WTC11 (cell line): ENCODE measurements at regions not wholly inside any gene's neighbourhood (a gene's known extent, or its start where the extent isn't known, plus 50 kb on each side); places are given as distances from the start of the nearest gene placed in this dataset.

Experiments used
- ATAC-seq: fragments of 200-7000 bp; cut with Tn5 transposase; 2 replicates; pipeline ENCODE4 v1.10.0; 2021; ENCODE audit warnings: mild to moderate bottlenecking, moderate library complexity
- CTCF ChIA-PET: fragments of 300-600 bp; sonication (Branson Sonifier 250); formaldehyde crosslinking; loops from one replicate; lab custom pipeline; 2021; ENCODE audit warnings: antibody characterized with exemption; lab: Charles Lee
- POLR2A ChIA-PET: fragments of 350-600 bp; sonication (Branson Sonifier 250); formaldehyde crosslinking; loops from one replicate; lab custom pipeline; 2021; ENCODE audit warnings: antibody characterized with exemption; lab: Charles Lee
- DNase-seq: peaks from one replicate; pipeline ENCODE4 v3.0.0; 2021; ENCODE audit warnings: low spot score
- H3K27ac Mint-ChIP-seq: 2 replicates; pipeline ENCODE4 v1.8.0; 2021; ENCODE audit warnings: mixed read lengths
- H3K27me3 Mint-ChIP-seq: 2 replicates; pipeline ENCODE4 v1.8.0; 2021; ENCODE audit warnings: low read depth, mild to moderate bottlenecking, moderate library complexity, mixed read lengths
- H3K36me3 Mint-ChIP-seq: 2 replicates; pipeline ENCODE4 v1.8.0; 2021; ENCODE audit warnings: mixed read lengths
- H3K4me1 Mint-ChIP-seq: 2 replicates; pipeline ENCODE4 v1.8.0; 2022; ENCODE audit warnings: mixed read lengths
- H3K4me3 Mint-ChIP-seq: 2 replicates; pipeline ENCODE4 v1.8.0; 2021; ENCODE audit warnings: mild to moderate bottlenecking, moderate library complexity, mixed read lengths
- H3K9me3 Mint-ChIP-seq: 2 replicates; pipeline ENCODE4 v1.8.0; 2021; ENCODE audit warnings: mixed read lengths
- CTCF ChIP-seq: fragments of 200-600 bp; IDR thresholded peaks from 2 replicates; pipeline ENCODE4 v1.8.0; 2022; ENCODE audit warnings: antibody characterized with exemption
- E2F4 ChIP-seq: sonication (generic); formaldehyde crosslinking; IDR thresholded peaks from 2 replicates; pipeline ENCODE4 v1.8.1; 2022; ENCODE audit warnings: low read depth, mild to moderate bottlenecking, moderate library complexity, missing genetic modification reagents, borderline replicate concordance
- HMGXB4 ChIP-seq: sonication (generic); formaldehyde crosslinking; IDR thresholded peaks from 2 replicates; pipeline ENCODE4 v1.8.1; 2023; ENCODE audit warnings: mild to moderate bottlenecking, moderate library complexity, missing genetic modification reagents
- KAT7 ChIP-seq: sonication (generic); formaldehyde crosslinking; IDR thresholded peaks from 2 replicates; pipeline ENCODE4 v1.8.1; 2023; ENCODE audit warnings: missing genetic modification reagents, mild to moderate bottlenecking, borderline replicate concordance
- NR1H2 ChIP-seq: sonication (generic); formaldehyde crosslinking; IDR thresholded peaks from 2 replicates; pipeline ENCODE4 v1.9.0; 2021; ENCODE audit warnings: mild to moderate bottlenecking, moderate library complexity, missing genetic modification reagents
- OVOL2 ChIP-seq: fragments of 250-450 bp; sonication (Bioruptor Pico); IDR thresholded peaks from 2 replicates; pipeline ENCODE4 v1.9.0; 2021; ENCODE audit warnings: mild to moderate bottlenecking, borderline replicate concordance
- RORB ChIP-seq: fragments of 250-450 bp; sonication (Bioruptor Pico); IDR thresholded peaks from 2 replicates; pipeline ENCODE4 v1.9.0; 2021; ENCODE audit warnings: mild to moderate bottlenecking
- SMAD3 ChIP-seq: sonication (generic); formaldehyde crosslinking; IDR thresholded peaks from 2 replicates; pipeline ENCODE4 v1.8.0; 2022; ENCODE audit warnings: missing genetic modification reagents, mild to moderate bottlenecking, borderline replicate concordance
- SMAD4 ChIP-seq: sonication (generic); formaldehyde crosslinking; IDR thresholded peaks from 2 replicates; pipeline ENCODE4 v1.8.0; 2022; ENCODE audit warnings: mild to moderate bottlenecking, missing genetic modification reagents
- SOX15 ChIP-seq: fragments of 250-450 bp; sonication (Bioruptor Pico); IDR thresholded peaks from 2 replicates; pipeline ENCODE4 v1.9.0; 2021; ENCODE audit warnings: mild to moderate bottlenecking
- ZBTB21 ChIP-seq: sonication (generic); formaldehyde crosslinking; IDR thresholded peaks from 2 replicates; pipeline ENCODE4 v1.8.1; 2023; ENCODE audit warnings: mild to moderate bottlenecking, missing genetic modification reagents, borderline replicate concordance
- ZBTB43 ChIP-seq: sonication (generic); formaldehyde crosslinking; IDR thresholded peaks from 2 replicates; pipeline ENCODE4 v1.8.1; 2023; ENCODE audit warnings: mild to moderate bottlenecking, missing genetic modification reagents
- ZMAT4 ChIP-seq: fragments of 250-450 bp; sonication (Bioruptor Pico); IDR thresholded peaks from 2 replicates; pipeline ENCODE4 v1.9.0; 2021; ENCODE audit warnings: mild to moderate bottlenecking
- TF ChIP-seq, protein P1 (sequence below): sonication (generic); formaldehyde crosslinking; conservative IDR thresholded peaks from 2 replicates; pipeline ENCODE4 v1.8.1; 2023; ENCODE audit warnings: mild to moderate bottlenecking, low read depth, missing genetic modification reagents, moderate library complexity
- TF ChIP-seq, protein P2 (sequence below): sonication (generic); formaldehyde crosslinking; IDR thresholded peaks from 2 replicates; pipeline ENCODE4 v1.8.0; 2023; ENCODE audit warnings: missing genetic modification reagents
- TF ChIP-seq, protein P3 (sequence below): fragments of 250-450 bp; sonication (Bioruptor Pico); IDR thresholded peaks from 2 replicates; pipeline ENCODE4 v2.1.2; 2022; ENCODE audit warnings: mild to moderate bottlenecking, moderate library complexity
- TF ChIP-seq, protein P4 (sequence below): fragments of 250-450 bp; sonication (Bioruptor Pico); IDR thresholded peaks from 2 replicates; pipeline ENCODE4 v1.8.0; 2021; ENCODE audit warnings: mild to moderate bottlenecking

DNA sequence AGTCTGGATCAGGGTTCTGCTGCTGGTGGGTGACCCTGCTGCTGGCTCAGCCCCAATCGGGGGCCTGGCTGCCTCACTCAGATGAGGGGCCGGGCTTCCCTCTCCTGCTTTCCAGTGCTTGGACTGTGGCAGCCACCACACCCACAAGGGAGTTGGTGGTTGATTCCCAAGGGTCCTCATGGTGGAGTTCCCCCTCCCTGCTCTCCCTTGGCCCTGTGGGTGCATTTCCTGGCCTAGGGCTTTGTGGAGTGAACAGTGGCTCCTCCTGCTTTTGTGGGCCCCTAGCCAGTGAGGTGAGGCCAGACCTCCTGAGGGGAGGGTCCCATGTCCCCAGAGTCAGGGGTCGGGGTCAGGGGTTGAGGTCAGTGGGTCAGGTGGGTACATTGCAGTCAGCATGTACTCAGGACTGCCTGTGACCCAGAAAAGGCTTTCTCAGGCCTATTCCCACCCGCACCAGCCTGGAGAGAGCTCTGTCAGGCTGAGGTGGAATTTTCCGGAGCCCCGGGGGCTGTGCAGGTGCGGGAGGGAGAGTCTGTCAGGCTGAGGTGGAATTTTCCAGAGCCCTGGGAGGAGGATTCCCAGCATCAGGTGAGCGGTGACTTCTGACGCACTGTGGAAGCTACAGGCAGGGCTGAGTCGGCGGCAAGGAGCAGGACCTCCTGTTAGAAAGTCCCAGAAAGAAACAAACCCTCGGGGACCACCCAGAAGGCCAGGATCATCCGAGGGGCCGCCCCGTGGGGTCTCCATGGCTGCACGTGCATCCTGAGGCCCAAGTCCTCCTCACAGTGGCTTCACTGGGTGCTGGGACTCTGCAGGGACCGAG is 94.4 kb upstream of the INSIG1 start (continued):
- TF ChIP-seq ZMAT4: no peak
- TF ChIP-seq ZBTB43 (CRISPR knock-in tag): no peak

- Mint-ChIP-seq H3K36me3 (peaks cover 11% of the 10 kb centered on the region), H3K4me1 (peaks cover 16% of the 10 kb centered on the region), H3K4me3 (no peak overlapping the region), H3K27ac (no peak overlapping the region)
- CTCF ChIA-PET: interaction anchor here (0.7 to 1.3 kb wide), 4 partner anchors 10 to 289 kb away, joined by 3 to 4 read pairs (median 3); no protein-coding TSS in a partner anchor
- TF ChIP-seq, protein P1, sequence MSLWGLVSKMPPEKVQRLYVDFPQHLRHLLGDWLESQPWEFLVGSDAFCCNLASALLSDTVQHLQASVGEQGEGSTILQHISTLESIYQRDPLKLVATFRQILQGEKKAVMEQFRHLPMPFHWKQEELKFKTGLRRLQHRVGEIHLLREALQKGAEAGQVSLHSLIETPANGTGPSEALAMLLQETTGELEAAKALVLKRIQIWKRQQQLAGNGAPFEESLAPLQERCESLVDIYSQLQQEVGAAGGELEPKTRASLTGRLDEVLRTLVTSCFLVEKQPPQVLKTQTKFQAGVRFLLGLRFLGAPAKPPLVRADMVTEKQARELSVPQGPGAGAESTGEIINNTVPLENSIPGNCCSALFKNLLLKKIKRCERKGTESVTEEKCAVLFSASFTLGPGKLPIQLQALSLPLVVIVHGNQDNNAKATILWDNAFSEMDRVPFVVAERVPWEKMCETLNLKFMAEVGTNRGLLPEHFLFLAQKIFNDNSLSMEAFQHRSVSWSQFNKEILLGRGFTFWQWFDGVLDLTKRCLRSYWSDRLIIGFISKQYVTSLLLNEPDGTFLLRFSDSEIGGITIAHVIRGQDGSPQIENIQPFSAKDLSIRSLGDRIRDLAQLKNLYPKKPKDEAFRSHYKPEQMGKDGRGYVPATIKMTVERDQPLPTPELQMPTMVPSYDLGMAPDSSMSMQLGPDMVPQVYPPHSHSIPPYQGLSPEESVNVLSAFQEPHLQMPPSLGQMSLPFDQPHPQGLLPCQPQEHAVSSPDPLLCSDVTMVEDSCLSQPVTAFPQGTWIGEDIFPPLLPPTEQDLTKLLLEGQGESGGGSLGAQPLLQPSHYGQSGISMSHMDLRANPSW (CRISPR knock-in tag): no peak
- TF ChIP-seq, protein P2, sequence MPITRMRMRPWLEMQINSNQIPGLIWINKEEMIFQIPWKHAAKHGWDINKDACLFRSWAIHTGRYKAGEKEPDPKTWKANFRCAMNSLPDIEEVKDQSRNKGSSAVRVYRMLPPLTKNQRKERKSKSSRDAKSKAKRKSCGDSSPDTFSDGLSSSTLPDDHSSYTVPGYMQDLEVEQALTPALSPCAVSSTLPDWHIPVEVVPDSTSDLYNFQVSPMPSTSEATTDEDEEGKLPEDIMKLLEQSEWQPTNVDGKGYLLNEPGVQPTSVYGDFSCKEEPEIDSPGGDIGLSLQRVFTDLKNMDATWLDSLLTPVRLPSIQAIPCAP (CRISPR knock-in tag): no peak
- no peak for TF ChIP-seq ZBTB21 (CRISPR knock-in tag)
- no peak for TF ChIP-seq E2F4 (CRISPR knock-in tag)
- TF ChIP-seq NR1H2: no peak
- TF ChIP-seq, protein P3, sequence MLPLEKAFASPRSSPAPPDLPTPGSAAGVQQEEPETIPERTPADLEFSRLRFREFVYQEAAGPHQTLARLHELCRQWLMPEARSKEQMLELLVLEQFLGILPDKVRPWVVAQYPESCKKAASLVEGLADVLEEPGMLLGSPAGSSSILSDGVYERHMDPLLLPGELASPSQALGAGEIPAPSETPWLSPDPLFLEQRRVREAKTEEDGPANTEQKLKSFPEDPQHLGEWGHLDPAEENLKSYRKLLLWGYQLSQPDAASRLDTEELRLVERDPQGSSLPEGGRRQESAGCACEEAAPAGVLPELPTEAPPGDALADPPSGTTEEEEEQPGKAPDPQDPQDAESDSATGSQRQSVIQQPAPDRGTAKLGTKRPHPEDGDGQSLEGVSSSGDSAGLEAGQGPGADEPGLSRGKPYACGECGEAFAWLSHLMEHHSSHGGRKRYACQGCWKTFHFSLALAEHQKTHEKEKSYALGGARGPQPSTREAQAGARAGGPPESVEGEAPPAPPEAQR (CRISPR knock-in tag): no peak
- no peak for TF ChIP-seq SMAD4 (CRISPR knock-in tag)
- no peak for TF ChIP-seq ZMAT4
- no peak for TF ChIP-seq CTCF
- TF ChIP-seq, protein P4, sequence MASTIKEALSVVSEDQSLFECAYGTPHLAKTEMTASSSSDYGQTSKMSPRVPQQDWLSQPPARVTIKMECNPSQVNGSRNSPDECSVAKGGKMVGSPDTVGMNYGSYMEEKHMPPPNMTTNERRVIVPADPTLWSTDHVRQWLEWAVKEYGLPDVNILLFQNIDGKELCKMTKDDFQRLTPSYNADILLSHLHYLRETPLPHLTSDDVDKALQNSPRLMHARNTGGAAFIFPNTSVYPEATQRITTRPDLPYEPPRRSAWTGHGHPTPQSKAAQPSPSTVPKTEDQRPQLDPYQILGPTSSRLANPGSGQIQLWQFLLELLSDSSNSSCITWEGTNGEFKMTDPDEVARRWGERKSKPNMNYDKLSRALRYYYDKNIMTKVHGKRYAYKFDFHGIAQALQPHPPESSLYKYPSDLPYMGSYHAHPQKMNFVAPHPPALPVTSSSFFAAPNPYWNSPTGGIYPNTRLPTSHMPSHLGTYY (CRISPR knock-in tag): no peak
- TF ChIP-seq RORB (CRISPR knock-in tag): no peak
- no peak for TF ChIP-seq SOX15 (CRISPR knock-in tag)
- no peak for TF ChIP-seq SMAD3 (CRISPR knock-in tag)
- no peak for TF ChIP-seq OVOL2
- TF ChIP-seq HMGXB4: no peak
- no peak for TF ChIP-seq KAT7 (CRISPR knock-in tag)
- TF ChIP-seq, all 79 proteins: peak for 0
- no peaks in the 10 kb centered on the region for H3K27me3 Mint-ChIP-seq
- no peak for ATAC-seq
- H3K9me3 Mint-ChIP-seq: peaks cover 34% of the 10 kb centered on the region
- DNase-seq: no peak
- POLR2A ChIA-PET: no interaction called here
These were observed 93.6 kb upstream of the INSIG1 start for GRCh38 chr7:155203882-155204691.
